HG03575 (cell line): ENCODE measurements at regions not wholly inside any gene's neighbourhood (a gene's known extent, or its start where the extent isn't known, plus 50 kb on each side); places are given as distances from the start of the nearest gene placed in this dataset.

ENCODE experiments used
- ATAC-seq: cut with Tn5 transposase; IDR thresholded peaks from one replicate; pipeline ENCODE4 v1.9.1; 2021; ENCODE audit not compliant: unreplicated experiment, insufficient number of reproducible peaks, low FRiP score; ENCODE audit errors: extremely low read depth

GRCh38 chr21:15327637-15328265 is 263.0 kb upstream of the NRIP1 start:
- no peak for ATAC-seq

- no peak for ATAC-seq
Measured at GRCh38 chr21:15329191-15329590, 264.4 kb upstream of the NRIP1 start.

GRCh38 chr21:15330872-15331271 is 266.1 kb upstream of the NRIP1 start:
- no peak for ATAC-seq

GRCh38 chr21:15332572-15332971 is 267.8 kb upstream of the NRIP1 start:
- ATAC-seq: no peak

- ATAC-seq: no peak
Measured at GRCh38 chr21:15333136-15333710, 268.4 kb upstream of the NRIP1 start.

- no peak for ATAC-seq
Measured at GRCh38 chr21:15333951-15334350, 269.2 kb upstream of the NRIP1 start.

- ATAC-seq: no peak
Measured at GRCh38 chr21:15343066-15343465, 278.3 kb upstream of the NRIP1 start.

GRCh38 chr21:15352009-15352408 is 287.2 kb upstream of the NRIP1 start:
- ATAC-seq: no peak

GRCh38 chr21:15353546-15353945 is 288.7 kb upstream of the NRIP1 start:
- no peak for ATAC-seq

- no peak for ATAC-seq
Measured at GRCh38 chr21:15354516-15354915, 289.7 kb upstream of the NRIP1 start.

- ATAC-seq: no peak
Measured at GRCh38 chr21:15355066-15355465, 290.3 kb upstream of the NRIP1 start.

GRCh38 chr21:15359251-15359650 is 294.5 kb upstream of the NRIP1 start:
- no peak for ATAC-seq

- ATAC-seq: no peak
Measured at GRCh38 chr21:15362458-15362857, 297.7 kb upstream of the NRIP1 start.

GRCh38 chr21:15363921-15364320 is 299.1 kb upstream of the NRIP1 start:
- ATAC-seq: no peak

- ATAC-seq: no peak
Measured at GRCh38 chr21:15365751-15366392, 301.1 kb upstream of the NRIP1 start.

- ATAC-seq: no peak
Measured at GRCh38 chr21:15366555-15366954, 301.8 kb upstream of the NRIP1 start.

GRCh38 chr21:15367061-15367626 is 302.3 kb upstream of the NRIP1 start:
- no peak for ATAC-seq

GRCh38 chr21:15370462-15370975 is 305.7 kb upstream of the NRIP1 start:
- ATAC-seq: no peak

- no peak for ATAC-seq
Measured at GRCh38 chr21:15373941-15374340, 309.1 kb upstream of the NRIP1 start.

GRCh38 chr21:15379776-15380175 is 315.0 kb upstream of the NRIP1 start:
- ATAC-seq: no peak
